H9 (cell line): ENCODE measurements at regions not wholly inside any gene's neighbourhood (a gene's known extent, or its start where the extent isn't known, plus 50 kb on each side); places are given as distances from the start of the nearest gene placed in this dataset.

ENCODE experiments used
- DNase-seq: peaks from one replicate; pipeline ENCODE4 v3.0.0-alpha.2; 2017
- H2AFZ ChIP-seq: one replicate; pipeline ENCODE4 v1.6.1; 2013; ENCODE audit warnings: mild to moderate bottlenecking, low read length, control low read depth, moderate library complexity
- H2AK5ac ChIP-seq: 2 replicates; pipeline ENCODE4 v1.6.1; 2013; ENCODE audit warnings: low read length, control low read depth, mixed read lengths; ENCODE audit not compliant: insufficient read length
- H2BK120ac ChIP-seq: one replicate; pipeline ENCODE4 v1.6.1; 2013; ENCODE audit warnings: low read depth, mild to moderate bottlenecking, low read length, control low read depth, inconsistent platforms; ENCODE audit not compliant: poor library complexity, severe bottlenecking
- H2BK12ac ChIP-seq: 2 replicates; pipeline ENCODE4 v1.6.1; 2013; ENCODE audit warnings: low read length, control low read depth, mixed read lengths, low read depth; ENCODE audit not compliant: insufficient read length
- H2BK15ac ChIP-seq: 2 replicates; pipeline ENCODE4 v1.6.1; 2013; ENCODE audit warnings: low read depth, low read length, control low read depth
- H2BK20ac ChIP-seq: one replicate; pipeline ENCODE4 v1.6.1; 2013; ENCODE audit warnings: low read depth, mild to moderate bottlenecking, low read length, control low read depth, inconsistent platforms; ENCODE audit not compliant: poor library complexity, severe bottlenecking
- H2BK5ac ChIP-seq: 2 replicates; pipeline ENCODE4 v1.6.1; 2013; ENCODE audit warnings: low read length, control low read depth, mixed read lengths; ENCODE audit not compliant: insufficient read length
- H3K14ac ChIP-seq: 2 replicates; pipeline ENCODE4 v1.6.1; 2013; ENCODE audit warnings: low read length, control low read depth; ENCODE audit not compliant: insufficient read depth
- H3K18ac ChIP-seq: 2 replicates; pipeline ENCODE4 v1.6.1; 2013; ENCODE audit warnings: low read depth, mild to moderate bottlenecking, mixed read lengths, low read length, control low read depth; ENCODE audit not compliant: insufficient read length
- H3K23ac ChIP-seq: 2 replicates; pipeline ENCODE4 v1.6.1; 2013; ENCODE audit warnings: low read length, control low read depth, mixed read lengths, low read depth; ENCODE audit not compliant: insufficient read length
- H3K23me2 ChIP-seq: 2 replicates; pipeline ENCODE4 v1.6.1; 2013; ENCODE audit warnings: low read depth, mild to moderate bottlenecking, mixed read lengths, low read length, control low read depth; ENCODE audit not compliant: insufficient read length, poor library complexity, severe bottlenecking
- H3K27ac ChIP-seq: 2 replicates; pipeline ENCODE4 v1.5.1; 2013; ENCODE audit warnings: low read length, control low read depth, mixed read lengths, low read depth; ENCODE audit not compliant: insufficient read length
- H3K27me3 ChIP-seq: 2 replicates; pipeline ENCODE4 v1.6.1; 2013; ENCODE audit warnings: low read length, control low read depth, inconsistent platforms; ENCODE audit not compliant: insufficient read depth
- H3K4ac ChIP-seq: 2 replicates; pipeline ENCODE4 v1.6.1; 2013; ENCODE audit warnings: low read depth, mild to moderate bottlenecking, control low read depth, inconsistent platforms, low read length, moderate library complexity
- H3K4me1 ChIP-seq: 2 replicates; pipeline ENCODE4 v1.6.1; 2013; ENCODE audit warnings: low read length, control low read depth, inconsistent platforms; ENCODE audit not compliant: insufficient read depth
- H3K4me2 ChIP-seq: 2 replicates; pipeline ENCODE4 v1.6.1; 2013; ENCODE audit warnings: low read length, control low read depth, mixed read lengths; ENCODE audit not compliant: insufficient read length, insufficient read depth
- H3K56ac ChIP-seq: 2 replicates; pipeline ENCODE4 v1.6.1; 2013; ENCODE audit warnings: low read depth, mild to moderate bottlenecking, mixed read lengths, low read length, control low read depth; ENCODE audit not compliant: insufficient read length
- H3K79me1 ChIP-seq: 2 replicates; pipeline ENCODE4 v1.6.1; 2013; ENCODE audit warnings: low read depth, mild to moderate bottlenecking, moderate library complexity, low read length, control low read depth, inconsistent platforms; ENCODE audit not compliant: insufficient read depth, poor library complexity, severe bottlenecking
- H3K79me2 ChIP-seq: 2 replicates; pipeline ENCODE4 v1.6.1; 2013; ENCODE audit warnings: low read length, control low read depth, inconsistent platforms; ENCODE audit not compliant: insufficient read depth
- H3K9ac ChIP-seq: 2 replicates; pipeline ENCODE4 v1.6.1; 2013; ENCODE audit warnings: low read length, control low read depth, mixed read lengths; ENCODE audit not compliant: insufficient read length; ENCODE audit errors: extremely low read depth
- H3K9me3 ChIP-seq: one replicate; pipeline ENCODE4 v1.6.1; 2013; ENCODE audit warnings: low read depth, low read length, inconsistent platforms; ENCODE audit not compliant: control insufficient read depth
- H3T11ph ChIP-seq: one replicate; pipeline ENCODE4 v1.6.1; 2013; ENCODE audit warnings: mild to moderate bottlenecking, low read length, control low read depth, inconsistent platforms
- H4K20me1 ChIP-seq: one replicate; pipeline ENCODE4 v1.6.1; 2013; ENCODE audit not compliant: control insufficient read depth, insufficient read length, insufficient read depth
- H4K5ac ChIP-seq: 2 replicates; pipeline ENCODE4 v1.6.1; 2013; ENCODE audit warnings: low read depth, mild to moderate bottlenecking, mixed read lengths, low read length, control low read depth; ENCODE audit not compliant: insufficient read length
- H4K8ac ChIP-seq: replicated peaks from 2 replicates; pipeline ENCODE4 v1.6.1; 2013; ENCODE audit warnings: low read length, control low read depth, mixed read lengths, low read depth; ENCODE audit not compliant: insufficient read length
- H4K91ac ChIP-seq: 2 replicates; pipeline ENCODE4 v1.6.1; 2013; ENCODE audit warnings: low read depth, mild to moderate bottlenecking, moderate library complexity, mixed read lengths, low read length, control low read depth; ENCODE audit not compliant: insufficient read length
- H3K27ac Mint-ChIP-seq, 3 experiments: 2 replicates in 2 of 3; 3 replicates in 1 of 3; pipeline ENCODE4 v1.8.0; 2020 to 2021; ENCODE audit warnings: mixed read lengths in 3 of 3, mild to moderate bottlenecking in 1 of 3, moderate library complexity in 1 of 3
- H3K27me3 Mint-ChIP-seq: 2 replicates; pipeline ENCODE4 v1.8.0; 2021; ENCODE audit warnings: low read depth, mild to moderate bottlenecking, moderate library complexity, mixed read lengths
- H3K36me3 Mint-ChIP-seq, 3 experiments: 2 replicates in 2 of 3; 3 replicates in 1 of 3; pipeline ENCODE4 v1.8.0; 2020 to 2021; ENCODE audit warnings: low read depth in 3 of 3, mixed read lengths in 3 of 3; ENCODE audit not compliant: insufficient read depth in 1 of 3
- H3K4me1 Mint-ChIP-seq, 2 experiments: 2 replicates each; pipeline ENCODE4 v1.8.0; 2020; ENCODE audit warnings: mixed read lengths in 2 of 2
- H3K4me3 Mint-ChIP-seq, 2 experiments: 2 replicates in 1 of 2; 3 replicates in 1 of 2; pipeline ENCODE4 v1.8.0; 2020 to 2021; ENCODE audit warnings: mild to moderate bottlenecking in 2 of 2, mixed read lengths in 2 of 2, moderate library complexity in 1 of 2
- H3K9me3 Mint-ChIP-seq, 2 experiments: 2 replicates in 1 of 2; 3 replicates in 1 of 2; pipeline ENCODE4 v1.8.0; 2020; ENCODE audit warnings: mild to moderate bottlenecking in 2 of 2, mixed read lengths in 2 of 2, moderate library complexity in 1 of 2
- WGBS: extraction: QIAGEN DNeasy Blood & Tissue Kit; methylation state at CpG from one replicate; pipeline ENCODE4 v1.1.7; 2013; ENCODE audit warnings: missing lambda C conversion rate, low lambda C conversion rate, mixed read lengths; ENCODE audit not compliant: insufficient read length; ENCODE audit errors: extremely low coverage; 5-methylcytosine and 5-hydroxymethylcytosine counted together
- TF ChIP-seq, protein P1 (sequence below): fragments of 200-600 bp; sonication (generic); conservative IDR thresholded peaks from 3 replicates; pipeline ENCODE4 v1.8.0; 2021; ENCODE audit warnings: antibody characterized with exemption, mild to moderate bottlenecking

- H2BK15ac ChIP-seq: no peak overlapping the region
- TF ChIP-seq, protein P1, sequence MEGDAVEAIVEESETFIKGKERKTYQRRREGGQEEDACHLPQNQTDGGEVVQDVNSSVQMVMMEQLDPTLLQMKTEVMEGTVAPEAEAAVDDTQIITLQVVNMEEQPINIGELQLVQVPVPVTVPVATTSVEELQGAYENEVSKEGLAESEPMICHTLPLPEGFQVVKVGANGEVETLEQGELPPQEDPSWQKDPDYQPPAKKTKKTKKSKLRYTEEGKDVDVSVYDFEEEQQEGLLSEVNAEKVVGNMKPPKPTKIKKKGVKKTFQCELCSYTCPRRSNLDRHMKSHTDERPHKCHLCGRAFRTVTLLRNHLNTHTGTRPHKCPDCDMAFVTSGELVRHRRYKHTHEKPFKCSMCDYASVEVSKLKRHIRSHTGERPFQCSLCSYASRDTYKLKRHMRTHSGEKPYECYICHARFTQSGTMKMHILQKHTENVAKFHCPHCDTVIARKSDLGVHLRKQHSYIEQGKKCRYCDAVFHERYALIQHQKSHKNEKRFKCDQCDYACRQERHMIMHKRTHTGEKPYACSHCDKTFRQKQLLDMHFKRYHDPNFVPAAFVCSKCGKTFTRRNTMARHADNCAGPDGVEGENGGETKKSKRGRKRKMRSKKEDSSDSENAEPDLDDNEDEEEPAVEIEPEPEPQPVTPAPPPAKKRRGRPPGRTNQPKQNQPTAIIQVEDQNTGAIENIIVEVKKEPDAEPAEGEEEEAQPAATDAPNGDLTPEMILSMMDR: no peak
- H2AK5ac ChIP-seq: no peak overlapping the region
- no peak overlapping the region for H2BK20ac ChIP-seq
- no peaks in the 10 kb centered on the region for H3K9me3 ChIP-seq
- Mint-ChIP-seq H3K4me1 (peaks cover 0 to 5% of the 10 kb centered on the region in 2 experiments; a peak in 2 of 4 replicates), H3K9me3 (no peaks in the 10 kb centered on the region; a peak in 1 of 5 replicates), H3K27me3 (no peaks in the 10 kb centered on the region), H3K27ac (no peak overlapping the region; a peak in 1 of 7 replicates), H3K4me3 (no peak overlapping the region), H3K36me3 (no peaks in the 10 kb centered on the region)
- H3K23ac ChIP-seq: no peak overlapping the region
- no peaks in the 10 kb centered on the region for H3K27me3 ChIP-seq
- H4K5ac ChIP-seq: no peak overlapping the region
- no peak overlapping the region for H3K9ac ChIP-seq
- H3K79me1 ChIP-seq: no peaks in the 10 kb centered on the region
- H3K79me2 ChIP-seq: no peaks in the 10 kb centered on the region
- H3K14ac ChIP-seq: no peak overlapping the region
- H2BK12ac ChIP-seq: no peak overlapping the region
- no peak overlapping the region for H2BK5ac ChIP-seq
- H3K18ac ChIP-seq: no peak overlapping the region
- H3K4me2 ChIP-seq: no peak overlapping the region
- H3K23me2 ChIP-seq: no peaks in the 10 kb centered on the region
- no peak overlapping the region for H3T11ph ChIP-seq
- H4K91ac ChIP-seq: no peak overlapping the region
- no peak overlapping the region for H2BK120ac ChIP-seq
- H3K27ac ChIP-seq: no peak overlapping the region
- no peak overlapping the region for H4K8ac ChIP-seq
- no peaks in the 10 kb centered on the region for H3K4me1 ChIP-seq
- no CpG with 5 or more reads among the region's 3 CpGs for WGBS
- no peak overlapping the region for H3K4ac ChIP-seq
- H2AFZ ChIP-seq: no peak overlapping the region
- no peaks in the 10 kb centered on the region for H4K20me1 ChIP-seq
- DNase-seq: no peak
- H3K56ac ChIP-seq: no peak overlapping the region
Measured at GRCh38 chr14:43147485-43147884, 1359.6 kb downstream of the FSCB start.
